Upper lobe of right lung (tissue), 1 donor: ENCODE measurements at regions not wholly inside any gene's neighbourhood (a gene's known extent, or its start where the extent isn't known, plus 50 kb on each side); places are given as distances from the start of the nearest gene placed in this dataset.

Experiments used
- ATAC-seq: fragments of 200-7000 bp; cut with Tn5 transposase; one replicate; pipeline ENCODE4 v1.9.1; 2020; ENCODE audit warnings: mild to moderate bottlenecking, moderate library complexity
- DNase-seq: peaks from one replicate; pipeline ENCODE4 v3.0.0-alpha.2; 2020
- H3K27ac ChIP-seq: fragments of 200-600 bp; one replicate; pipeline ENCODE4 v1.8.0; 2022
- H3K27me3 ChIP-seq: fragments of 200-600 bp; one replicate; pipeline ENCODE4 v1.8.0; 2022; ENCODE audit warnings: mild to moderate bottlenecking
- H3K36me3 ChIP-seq: fragments of 200-600 bp; one replicate; pipeline ENCODE4 v1.8.0; 2022
- H3K4me1 ChIP-seq: fragments of 200-600 bp; one replicate; pipeline ENCODE4 v1.8.0; 2022
- H3K4me3 ChIP-seq: fragments of 200-600 bp; one replicate; pipeline ENCODE4 v1.8.0; 2022; ENCODE audit warnings: mild to moderate bottlenecking
- H3K9me3 ChIP-seq: fragments of 200-600 bp; one replicate; pipeline ENCODE4 v1.8.0; 2022
- intact Hi-C: fragments of 100-400 bp; cut with DNase I; formaldehyde crosslinking; loops from one replicate; pipeline ENCODE4 v1.11.0; 2022
- TF ChIP-seq, protein P1 (sequence below): fragments of 200-600 bp; IDR thresholded peaks from one replicate; pipeline ENCODE4 v1.8.0; 2022; ENCODE audit warnings: antibody characterized with exemption
- donor health status: DM: no; HTN: yes; CAD: no; lungs with severe emphysema.

DNA sequence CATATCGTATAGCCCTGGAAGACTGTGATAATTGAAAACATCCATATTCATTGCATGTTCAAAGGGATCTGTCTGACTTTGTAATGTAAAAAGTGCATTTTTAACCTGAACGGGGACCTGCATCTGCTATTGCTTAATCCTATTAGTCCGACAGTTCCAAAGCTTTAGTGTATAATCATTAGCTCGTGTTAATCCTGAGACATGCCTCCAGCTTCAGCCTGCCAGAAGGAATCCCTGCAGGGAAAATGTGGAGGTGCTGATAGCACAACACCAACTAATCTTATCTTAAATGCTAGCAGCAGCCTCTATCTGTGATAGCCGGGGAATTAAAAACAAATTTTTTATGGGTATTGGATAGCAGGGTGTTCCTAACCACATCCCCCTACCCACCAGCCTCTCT lies 495.2 kb downstream of the TLE4 start:
- no peak for ATAC-seq
- Histone ChIP-seq H3K27me3 (no peaks in the 10 kb centered on the region), H3K27ac (no peak overlapping the region), H3K9me3 (no peaks in the 10 kb centered on the region), H3K4me1 (no peaks in the 10 kb centered on the region), H3K36me3 (no peaks in the 10 kb centered on the region), H3K4me3 (no peak overlapping the region)
- intact Hi-C loops = no loop called here
- DNase-seq = no peak
- TF ChIP-seq, protein P1, sequence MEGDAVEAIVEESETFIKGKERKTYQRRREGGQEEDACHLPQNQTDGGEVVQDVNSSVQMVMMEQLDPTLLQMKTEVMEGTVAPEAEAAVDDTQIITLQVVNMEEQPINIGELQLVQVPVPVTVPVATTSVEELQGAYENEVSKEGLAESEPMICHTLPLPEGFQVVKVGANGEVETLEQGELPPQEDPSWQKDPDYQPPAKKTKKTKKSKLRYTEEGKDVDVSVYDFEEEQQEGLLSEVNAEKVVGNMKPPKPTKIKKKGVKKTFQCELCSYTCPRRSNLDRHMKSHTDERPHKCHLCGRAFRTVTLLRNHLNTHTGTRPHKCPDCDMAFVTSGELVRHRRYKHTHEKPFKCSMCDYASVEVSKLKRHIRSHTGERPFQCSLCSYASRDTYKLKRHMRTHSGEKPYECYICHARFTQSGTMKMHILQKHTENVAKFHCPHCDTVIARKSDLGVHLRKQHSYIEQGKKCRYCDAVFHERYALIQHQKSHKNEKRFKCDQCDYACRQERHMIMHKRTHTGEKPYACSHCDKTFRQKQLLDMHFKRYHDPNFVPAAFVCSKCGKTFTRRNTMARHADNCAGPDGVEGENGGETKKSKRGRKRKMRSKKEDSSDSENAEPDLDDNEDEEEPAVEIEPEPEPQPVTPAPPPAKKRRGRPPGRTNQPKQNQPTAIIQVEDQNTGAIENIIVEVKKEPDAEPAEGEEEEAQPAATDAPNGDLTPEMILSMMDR = no peak

DNA sequence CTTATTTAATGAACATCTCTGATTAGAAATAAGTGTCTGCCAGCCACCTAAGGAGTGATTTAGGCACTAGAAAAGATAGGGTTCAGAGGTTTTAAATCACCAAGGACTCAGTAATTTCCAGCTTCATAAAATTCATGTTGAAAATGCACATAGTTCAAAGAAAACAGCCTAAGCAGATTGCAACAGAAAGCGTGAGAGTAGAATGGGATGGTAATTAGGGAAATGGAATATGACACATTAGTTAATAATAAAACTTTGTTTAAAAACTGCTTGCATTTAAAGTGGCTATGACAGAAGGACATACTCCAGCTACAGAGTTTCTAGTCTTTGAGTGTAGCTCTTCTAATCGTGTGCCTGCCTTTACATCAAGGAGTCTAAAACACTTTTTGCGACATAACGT lies 490.8 kb downstream of the TLE4 start:
- Histone ChIP-seq H3K4me1 (no peaks in the 10 kb centered on the region), H3K36me3 (no peaks in the 10 kb centered on the region), H3K4me3 (no peak overlapping the region), H3K9me3 (no peaks in the 10 kb centered on the region), H3K27ac (no peak overlapping the region), H3K27me3 (no peaks in the 10 kb centered on the region)
- ATAC-seq (no peak), DNase-seq (no peak)
- TF ChIP-seq, protein P1 = no peak
- intact Hi-C loops = no loop called here

DNA sequence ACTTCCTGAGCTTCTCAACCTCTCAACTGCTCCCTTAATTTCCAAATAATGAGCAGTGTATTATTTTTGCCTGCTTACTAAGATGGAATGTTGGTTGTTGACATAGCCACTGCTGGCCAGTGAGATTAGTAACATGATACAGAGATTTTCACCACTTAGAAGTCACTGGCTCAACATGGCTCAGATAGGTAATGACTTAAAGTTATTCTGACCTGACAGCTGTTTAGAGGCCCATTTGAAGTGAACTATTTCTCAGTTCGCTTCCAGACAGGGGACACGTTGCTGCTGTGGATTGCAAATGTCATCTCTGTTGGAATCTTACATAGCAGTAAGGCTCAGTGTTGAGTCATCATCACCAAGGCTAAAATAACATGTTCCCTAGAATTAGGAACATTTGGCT lies 490.2 kb downstream of the TLE4 start:
- Histone ChIP-seq H3K27ac (no peak overlapping the region), H3K4me3 (no peak overlapping the region), H3K27me3 (no peaks in the 10 kb centered on the region), H3K36me3 (no peaks in the 10 kb centered on the region), H3K9me3 (no peaks in the 10 kb centered on the region), H3K4me1 (no peaks in the 10 kb centered on the region)
- intact Hi-C loops = no loop called here
- DNase-seq = no peak
- TF ChIP-seq, protein P1 = no peak
- no peak for ATAC-seq

DNA sequence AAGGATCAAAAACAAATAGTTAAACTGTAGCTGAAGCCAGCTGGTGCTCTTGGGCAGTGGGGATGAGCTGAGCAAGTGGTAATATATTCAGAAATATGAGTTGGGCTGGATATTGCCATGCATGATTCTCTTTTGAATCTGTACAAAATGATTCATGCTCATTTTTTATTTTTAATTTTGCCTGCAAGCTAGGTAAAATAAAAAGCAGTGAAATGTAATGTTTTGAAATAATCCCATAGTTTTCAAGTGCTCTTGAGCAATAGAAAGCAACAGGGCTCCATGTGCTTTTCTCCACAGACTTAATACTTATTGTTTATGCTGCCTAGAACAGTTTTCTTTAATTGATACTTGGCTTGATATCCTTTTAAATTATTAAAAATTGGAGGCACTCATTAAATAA lies 489.3 kb downstream of the TLE4 start:
- Histone ChIP-seq H3K36me3 (no peaks in the 10 kb centered on the region), H3K9me3 (no peaks in the 10 kb centered on the region), H3K4me1 (no peaks in the 10 kb centered on the region), H3K27ac (no peak overlapping the region), H3K4me3 (no peak overlapping the region), H3K27me3 (no peaks in the 10 kb centered on the region)
- no peak for DNase-seq
- intact Hi-C loops = no loop called here
- TF ChIP-seq, protein P1 = no peak
- ATAC-seq = no peak

DNA sequence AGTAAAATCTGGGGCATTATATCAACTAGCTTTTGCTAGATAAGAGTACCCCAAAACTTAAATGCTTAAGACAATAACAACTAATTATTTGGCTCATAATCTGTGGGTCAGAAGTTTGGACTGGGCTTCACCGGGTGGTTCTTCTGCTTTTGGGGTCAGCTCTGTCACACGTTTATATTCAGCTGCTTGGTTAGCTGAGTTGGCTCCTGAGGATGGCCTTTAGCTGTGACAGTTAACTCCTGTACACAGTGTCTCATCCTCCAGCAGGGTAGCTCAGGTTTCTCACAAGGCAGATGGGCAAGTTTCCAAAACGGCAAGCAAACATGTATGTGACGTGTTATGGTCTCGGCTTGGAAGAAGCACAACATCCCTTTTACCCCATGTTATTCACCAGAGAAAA lies 488.2 kb downstream of the TLE4 start:
- TF ChIP-seq, protein P1 = no peak
- DNase-seq = no peak
- no peaks in the 10 kb centered on the region for H3K27me3 ChIP-seq
- no peak overlapping the region for H3K4me3 ChIP-seq
- no peaks in the 10 kb centered on the region for H3K36me3 ChIP-seq
- no peak overlapping the region for H3K27ac ChIP-seq
- ATAC-seq = no peak
- intact Hi-C loops = no loop called here
- H3K9me3 ChIP-seq = no peaks in the 10 kb centered on the region
- H3K4me1 ChIP-seq = no peaks in the 10 kb centered on the region

DNA sequence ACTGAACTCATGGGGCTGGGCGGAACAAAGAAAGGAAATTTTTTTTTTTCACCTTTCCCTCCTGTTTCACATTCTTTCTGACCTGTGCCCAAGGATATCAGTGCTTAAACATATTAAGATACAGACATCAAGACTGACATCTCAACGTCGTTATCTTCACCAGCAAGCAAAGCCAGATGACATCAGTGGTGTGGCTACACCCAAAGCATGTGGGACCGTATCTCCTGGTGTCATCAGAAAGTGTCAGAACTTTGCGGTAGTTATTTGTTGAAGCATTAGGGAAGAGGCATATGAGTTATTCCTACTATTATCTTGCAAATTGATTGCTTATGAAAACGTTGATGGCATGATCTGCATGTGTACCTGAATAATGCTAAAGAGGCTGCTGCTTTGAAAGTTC lies 487.4 kb downstream of the TLE4 start:
- no peaks in the 10 kb centered on the region for H3K27me3 ChIP-seq
- ATAC-seq (no peak), DNase-seq (no peak)
- no peaks in the 10 kb centered on the region for H3K9me3 ChIP-seq
- no peaks in the 10 kb centered on the region for H3K36me3 ChIP-seq
- H3K27ac ChIP-seq = no peak overlapping the region
- H3K4me1 ChIP-seq = no peaks in the 10 kb centered on the region
- H3K4me3 ChIP-seq = no peak overlapping the region
- intact Hi-C loops = no loop called here
- TF ChIP-seq, protein P1 = no peak
